Midbrain (tissue), 1 donor: ENCODE measurements at regions not wholly inside any gene's neighbourhood (a gene's known extent, or its start where the extent isn't known, plus 50 kb on each side); places are given as distances from the start of the nearest gene placed in this dataset.

ENCODE experiments used
- DNase-seq: peaks from one replicate; lab custom pipeline; 2025; lab: John Stamatoyannopoulos, UW

- no peak for DNase-seq
Observed at GRCh38 chr2:196361606-196362326, 190.4 kb upstream of the STK17B start.

- DNase-seq = no peak
Observed at GRCh38 chr2:196362973-196363549, 191.7 kb upstream of the STK17B start.

GRCh38 chr2:196365145-196365544, 193.8 kb upstream of the STK17B start:
- no peak for DNase-seq

- no peak for DNase-seq
Observed at GRCh38 chr2:196365923-196366322, 194.5 kb upstream of the STK17B start.

GRCh38 chr2:196367633-196368032, 196.3 kb upstream of the STK17B start:
- DNase-seq = no peak

GRCh38 chr2:196368546-196369225, 197.3 kb upstream of the STK17B start:
- no peak for DNase-seq

- DNase-seq = no peak
Observed at GRCh38 chr2:196369967-196370366, 198.6 kb upstream of the STK17B start.

GRCh38 chr2:196370381-196370780, 199.0 kb upstream of the STK17B start:
- DNase-seq = no peak

- DNase-seq = no peak
Observed at GRCh38 chr2:196372276-196372809, 201.0 kb upstream of the STK17B start.

GRCh38 chr2:196372811-196373664, 201.7 kb upstream of the STK17B start:
- no peak for DNase-seq

GRCh38 chr2:196376984-196377877, 205.9 kb upstream of the STK17B start:
- no peak for DNase-seq

GRCh38 chr2:196379600-196379999, 208.2 kb upstream of the STK17B start:
- DNase-seq = no peak

GRCh38 chr2:196380098-196380497, 208.7 kb upstream of the STK17B start:
- DNase-seq = no peak

GRCh38 chr2:196380575-196380974, 209.2 kb upstream of the STK17B start:
- no peak for DNase-seq

- no peak for DNase-seq
Observed at GRCh38 chr2:196381464-196381863, 210.1 kb upstream of the STK17B start.

GRCh38 chr2:196383799-196384198, 212.4 kb upstream of the STK17B start:
- DNase-seq = no peak

- no peak for DNase-seq
Observed at GRCh38 chr2:196384729-196385128, 213.4 kb upstream of the STK17B start.

- no peak for DNase-seq
Observed at GRCh38 chr2:196389670-196390069, 218.3 kb upstream of the STK17B start.

GRCh38 chr2:196390243-196391148, 219.1 kb upstream of the STK17B start:
- no peak for DNase-seq

GRCh38 chr2:196391149-196391479, 219.7 kb upstream of the STK17B start:
- DNase-seq = no peak
